SK-N-SH treated with all-trans-retinoic acid at 6 μM for 48 hours (cell line): ENCODE measurements at regions not wholly inside any gene's neighbourhood (a gene's known extent, or its start where the extent isn't known, plus 50 kb on each side); places are given as distances from the start of the nearest gene placed in this dataset.

Source experiments
- ATAC-seq: fragments of 200-7000 bp; cut with Tn5 transposase; 3 replicates; pipeline ENCODE4 v1.9.1; 2020; ENCODE audit warnings: mild to moderate bottlenecking, moderate library complexity
- ARNTL ChIP-seq: fragments of 450-650 bp; formaldehyde crosslinking; IDR thresholded peaks from 2 replicates; pipeline ENCODE4 v1.5.0; 2020; ENCODE audit warnings: low read depth, mild to moderate bottlenecking, moderate library complexity, borderline replicate concordance
- BACH2 ChIP-seq: fragments of 250-450 bp; sonication (Bioruptor Pico); IDR thresholded peaks from 2 replicates; pipeline ENCODE4 v1.9.0; 2021; ENCODE audit warnings: mild to moderate bottlenecking, borderline replicate concordance
- CSDC2 ChIP-seq: fragments of 250-450 bp; sonication (Bioruptor Pico); IDR thresholded peaks from 2 replicates; pipeline ENCODE4 v1.5.0; 2020; ENCODE audit warnings: mild to moderate bottlenecking, moderate library complexity
- ESRRG ChIP-seq: fragments of 250-450 bp; sonication (Bioruptor Pico); IDR thresholded peaks from 2 replicates; pipeline ENCODE4 v1.6.1; 2021; ENCODE audit warnings: mild to moderate bottlenecking
- GLIS3 ChIP-seq: fragments of 250-450 bp; sonication (Bioruptor Pico); IDR thresholded peaks from 2 replicates; pipeline ENCODE4 v1.5.0; 2020; ENCODE audit warnings: mild to moderate bottlenecking, moderate library complexity
- ISL1 ChIP-seq: fragments of 250-450 bp; sonication (Bioruptor Pico); IDR thresholded peaks from 2 replicates; pipeline ENCODE4 v2.1.2; 2022; ENCODE audit warnings: mild to moderate bottlenecking, moderate library complexity
- OSR1 ChIP-seq: fragments of 250-450 bp; sonication (Bioruptor Pico); IDR thresholded peaks from 2 replicates; pipeline ENCODE4 v1.8.0; 2022; ENCODE audit warnings: moderate library complexity, mild to moderate bottlenecking, inconsistent platforms
- PPARA ChIP-seq: fragments of 250-450 bp; sonication (Bioruptor Pico); IDR thresholded peaks from 2 replicates; pipeline ENCODE4 v1.5.0; 2020; ENCODE audit warnings: mild to moderate bottlenecking, borderline replicate concordance
- RARB ChIP-seq: fragments of 250-450 bp; sonication (Bioruptor Pico); IDR thresholded peaks from 2 replicates; pipeline ENCODE4 v1.8.0; 2021; ENCODE audit warnings: mild to moderate bottlenecking, moderate library complexity
- SNAI2 ChIP-seq: fragments of 250-450 bp; sonication (Bioruptor Pico); IDR thresholded peaks from 2 replicates; pipeline ENCODE4 v1.5.0; 2020; ENCODE audit warnings: mild to moderate bottlenecking, moderate library complexity
- TCF4 ChIP-seq: fragments of 250-450 bp; sonication (Bioruptor Pico); IDR thresholded peaks from 2 replicates; pipeline ENCODE4 v1.8.0; 2021; ENCODE audit warnings: mild to moderate bottlenecking, moderate library complexity, borderline replicate concordance
- TOX ChIP-seq: fragments of 250-450 bp; sonication (Bioruptor Pico); IDR thresholded peaks from 2 replicates; pipeline ENCODE4 v1.8.0; 2021; ENCODE audit warnings: mild to moderate bottlenecking, moderate library complexity, borderline replicate concordance
- ZC3H10 ChIP-seq: fragments of 250-450 bp; sonication (Bioruptor Pico); IDR thresholded peaks from 2 replicates; pipeline ENCODE4 v1.5.1; 2021; ENCODE audit warnings: mild to moderate bottlenecking, moderate library complexity
- ZFP3 ChIP-seq: fragments of 250-450 bp; sonication (Bioruptor Pico); IDR thresholded peaks from 2 replicates; pipeline ENCODE4 v1.5.0; 2020; ENCODE audit warnings: mild to moderate bottlenecking, moderate library complexity
- ZNF70 ChIP-seq: fragments of 450-650 bp; formaldehyde crosslinking; IDR thresholded peaks from 2 replicates; pipeline ENCODE4 v1.5.0; 2020; ENCODE audit warnings: mild to moderate bottlenecking, moderate library complexity
- ZNF8 ChIP-seq: fragments of 450-650 bp; formaldehyde crosslinking; IDR thresholded peaks from 2 replicates; pipeline ENCODE4 v1.5.0; 2020; ENCODE audit warnings: mild to moderate bottlenecking, moderate library complexity
- TF ChIP-seq, protein P1 (sequence below): fragments of 250-450 bp; sonication (Bioruptor Pico); IDR thresholded peaks from 2 replicates; pipeline ENCODE4 v1.8.0; 2021; ENCODE audit warnings: low read depth, mild to moderate bottlenecking, moderate library complexity, borderline replicate concordance
- TF ChIP-seq, protein P2 (sequence below): fragments of 250-450 bp; sonication (Bioruptor Pico); IDR thresholded peaks from 2 replicates; pipeline ENCODE4 v1.5.0; 2020; ENCODE audit warnings: mild to moderate bottlenecking, moderate library complexity
- TF ChIP-seq, protein P3 (sequence below): fragments of 250-450 bp; sonication (Bioruptor Pico); IDR thresholded peaks from 2 replicates; pipeline ENCODE4 v1.5.1; 2020; ENCODE audit warnings: low read depth, mild to moderate bottlenecking, moderate library complexity
- TF ChIP-seq, protein P4 (sequence below): fragments of 250-450 bp; sonication (Bioruptor Pico); IDR thresholded peaks from 2 replicates; pipeline ENCODE4 v1.5.1; 2021; ENCODE audit warnings: mild to moderate bottlenecking, moderate library complexity
- TF ChIP-seq, protein P5 (sequence below): fragments of 250-450 bp; sonication (Bioruptor Pico); IDR thresholded peaks from 2 replicates; pipeline ENCODE4 v1.8.0; 2020; ENCODE audit warnings: mild to moderate bottlenecking, moderate library complexity, borderline replicate concordance

DNA sequence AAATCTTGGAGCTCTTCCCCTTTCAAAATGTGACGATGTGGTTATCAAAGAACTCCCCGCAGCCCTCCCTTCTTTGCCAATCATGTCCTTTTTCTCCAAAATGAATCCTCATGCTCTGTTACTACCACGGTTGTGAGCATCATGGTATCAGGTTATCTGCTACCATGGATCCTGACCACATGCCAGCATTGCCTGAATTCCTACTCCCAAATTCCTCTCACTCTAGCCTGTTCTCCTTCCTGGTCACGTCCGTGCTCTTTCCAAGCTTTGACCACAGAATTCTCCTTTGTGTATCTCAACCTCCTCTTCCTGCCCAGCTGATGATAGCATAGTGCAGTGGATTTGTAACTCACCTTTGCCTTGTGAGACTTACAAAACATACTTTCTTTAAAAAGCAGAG lies 59.5 kb upstream of the FBXL7 start:
- no peak for TF ChIP-seq TOX
- TF ChIP-seq, protein P1, sequence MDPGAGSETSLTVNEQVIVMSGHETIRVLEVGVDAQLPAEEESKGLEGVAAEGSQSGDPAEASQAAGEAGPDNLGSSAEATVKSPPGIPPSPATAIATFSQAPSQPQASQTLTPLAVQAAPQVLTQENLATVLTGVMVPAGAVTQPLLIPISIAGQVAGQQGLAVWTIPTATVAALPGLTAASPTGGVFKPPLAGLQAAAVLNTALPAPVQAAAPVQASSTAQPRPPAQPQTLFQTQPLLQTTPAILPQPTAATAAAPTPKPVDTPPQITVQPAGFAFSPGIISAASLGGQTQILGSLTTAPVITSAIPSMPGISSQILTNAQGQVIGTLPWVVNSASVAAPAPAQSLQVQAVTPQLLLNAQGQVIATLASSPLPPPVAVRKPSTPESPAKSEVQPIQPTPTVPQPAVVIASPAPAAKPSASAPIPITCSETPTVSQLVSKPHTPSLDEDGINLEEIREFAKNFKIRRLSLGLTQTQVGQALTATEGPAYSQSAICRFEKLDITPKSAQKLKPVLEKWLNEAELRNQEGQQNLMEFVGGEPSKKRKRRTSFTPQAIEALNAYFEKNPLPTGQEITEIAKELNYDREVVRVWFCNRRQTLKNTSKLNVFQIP (CRISPR knock-in tag), result no peak
- no peak for TF ChIP-seq ISL1 (CRISPR knock-in tag)
- TF ChIP-seq RARB, result no peak
- TF ChIP-seq GLIS3, result no peak
- no peak for TF ChIP-seq OSR1
- TF ChIP-seq ZNF8, result no peak
- TF ChIP-seq, protein P2, sequence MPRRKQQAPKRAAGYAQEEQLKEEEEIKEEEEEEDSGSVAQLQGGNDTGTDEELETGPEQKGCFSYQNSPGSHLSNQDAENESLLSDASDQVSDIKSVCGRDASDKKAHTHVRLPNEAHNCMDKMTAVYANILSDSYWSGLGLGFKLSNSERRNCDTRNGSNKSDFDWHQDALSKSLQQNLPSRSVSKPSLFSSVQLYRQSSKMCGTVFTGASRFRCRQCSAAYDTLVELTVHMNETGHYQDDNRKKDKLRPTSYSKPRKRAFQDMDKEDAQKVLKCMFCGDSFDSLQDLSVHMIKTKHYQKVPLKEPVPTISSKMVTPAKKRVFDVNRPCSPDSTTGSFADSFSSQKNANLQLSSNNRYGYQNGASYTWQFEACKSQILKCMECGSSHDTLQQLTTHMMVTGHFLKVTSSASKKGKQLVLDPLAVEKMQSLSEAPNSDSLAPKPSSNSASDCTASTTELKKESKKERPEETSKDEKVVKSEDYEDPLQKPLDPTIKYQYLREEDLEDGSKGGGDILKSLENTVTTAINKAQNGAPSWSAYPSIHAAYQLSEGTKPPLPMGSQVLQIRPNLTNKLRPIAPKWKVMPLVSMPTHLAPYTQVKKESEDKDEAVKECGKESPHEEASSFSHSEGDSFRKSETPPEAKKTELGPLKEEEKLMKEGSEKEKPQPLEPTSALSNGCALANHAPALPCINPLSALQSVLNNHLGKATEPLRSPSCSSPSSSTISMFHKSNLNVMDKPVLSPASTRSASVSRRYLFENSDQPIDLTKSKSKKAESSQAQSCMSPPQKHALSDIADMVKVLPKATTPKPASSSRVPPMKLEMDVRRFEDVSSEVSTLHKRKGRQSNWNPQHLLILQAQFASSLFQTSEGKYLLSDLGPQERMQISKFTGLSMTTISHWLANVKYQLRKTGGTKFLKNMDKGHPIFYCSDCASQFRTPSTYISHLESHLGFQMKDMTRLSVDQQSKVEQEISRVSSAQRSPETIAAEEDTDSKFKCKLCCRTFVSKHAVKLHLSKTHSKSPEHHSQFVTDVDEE (CRISPR knock-in tag), result no peak
- TF ChIP-seq CSDC2 (CRISPR knock-in tag), result no peak
- TF ChIP-seq ZFP3 (CRISPR knock-in tag), result no peak
- TF ChIP-seq, protein P3, sequence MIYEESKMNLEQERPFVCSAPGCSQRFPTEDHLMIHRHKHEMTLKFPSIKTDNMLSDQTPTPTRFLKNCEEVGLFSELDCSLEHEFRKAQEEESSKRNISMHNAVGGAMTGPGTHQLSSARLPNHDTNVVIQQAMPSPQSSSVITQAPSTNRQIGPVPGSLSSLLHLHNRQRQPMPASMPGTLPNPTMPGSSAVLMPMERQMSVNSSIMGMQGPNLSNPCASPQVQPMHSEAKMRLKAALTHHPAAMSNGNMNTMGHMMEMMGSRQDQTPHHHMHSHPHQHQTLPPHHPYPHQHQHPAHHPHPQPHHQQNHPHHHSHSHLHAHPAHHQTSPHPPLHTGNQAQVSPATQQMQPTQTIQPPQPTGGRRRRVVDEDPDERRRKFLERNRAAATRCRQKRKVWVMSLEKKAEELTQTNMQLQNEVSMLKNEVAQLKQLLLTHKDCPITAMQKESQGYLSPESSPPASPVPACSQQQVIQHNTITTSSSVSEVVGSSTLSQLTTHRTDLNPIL (CRISPR knock-in tag), result no peak
- no peak for TF ChIP-seq ESRRG (CRISPR knock-in tag)
- TF ChIP-seq TCF4 (CRISPR knock-in tag), result no peak
- no peak for TF ChIP-seq ZC3H10 (CRISPR knock-in tag)
- TF ChIP-seq, protein P4, sequence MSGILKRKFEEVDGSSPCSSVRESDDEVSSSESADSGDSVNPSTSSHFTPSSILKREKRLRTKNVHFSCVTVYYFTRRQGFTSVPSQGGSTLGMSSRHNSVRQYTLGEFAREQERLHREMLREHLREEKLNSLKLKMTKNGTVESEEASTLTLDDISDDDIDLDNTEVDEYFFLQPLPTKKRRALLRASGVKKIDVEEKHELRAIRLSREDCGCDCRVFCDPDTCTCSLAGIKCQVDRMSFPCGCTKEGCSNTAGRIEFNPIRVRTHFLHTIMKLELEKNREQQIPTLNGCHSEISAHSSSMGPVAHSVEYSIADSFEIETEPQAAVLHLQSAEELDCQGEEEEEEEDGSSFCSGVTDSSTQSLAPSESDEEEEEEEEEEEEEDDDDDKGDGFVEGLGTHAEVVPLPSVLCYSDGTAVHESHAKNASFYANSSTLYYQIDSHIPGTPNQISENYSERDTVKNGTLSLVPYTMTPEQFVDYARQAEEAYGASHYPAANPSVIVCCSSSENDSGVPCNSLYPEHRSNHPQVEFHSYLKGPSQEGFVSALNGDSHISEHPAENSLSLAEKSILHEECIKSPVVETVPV (CRISPR knock-in tag), result no peak
- TF ChIP-seq SNAI2 (CRISPR knock-in tag), result no peak
- no peak for TF ChIP-seq ARNTL (CRISPR knock-in tag)
- TF ChIP-seq, protein P5, sequence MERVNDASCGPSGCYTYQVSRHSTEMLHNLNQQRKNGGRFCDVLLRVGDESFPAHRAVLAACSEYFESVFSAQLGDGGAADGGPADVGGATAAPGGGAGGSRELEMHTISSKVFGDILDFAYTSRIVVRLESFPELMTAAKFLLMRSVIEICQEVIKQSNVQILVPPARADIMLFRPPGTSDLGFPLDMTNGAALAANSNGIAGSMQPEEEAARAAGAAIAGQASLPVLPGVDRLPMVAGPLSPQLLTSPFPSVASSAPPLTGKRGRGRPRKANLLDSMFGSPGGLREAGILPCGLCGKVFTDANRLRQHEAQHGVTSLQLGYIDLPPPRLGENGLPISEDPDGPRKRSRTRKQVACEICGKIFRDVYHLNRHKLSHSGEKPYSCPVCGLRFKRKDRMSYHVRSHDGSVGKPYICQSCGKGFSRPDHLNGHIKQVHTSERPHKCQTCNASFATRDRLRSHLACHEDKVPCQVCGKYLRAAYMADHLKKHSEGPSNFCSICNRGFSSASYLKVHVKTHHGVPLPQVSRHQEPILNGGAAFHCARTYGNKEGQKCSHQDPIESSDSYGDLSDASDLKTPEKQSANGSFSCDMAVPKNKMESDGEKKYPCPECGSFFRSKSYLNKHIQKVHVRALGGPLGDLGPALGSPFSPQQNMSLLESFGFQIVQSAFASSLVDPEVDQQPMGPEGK (CRISPR knock-in tag), result no peak
- no peak for TF ChIP-seq ZNF70 (CRISPR knock-in tag)
- TF ChIP-seq, all 23 proteins: peak for 0
- no peak for ATAC-seq

DNA sequence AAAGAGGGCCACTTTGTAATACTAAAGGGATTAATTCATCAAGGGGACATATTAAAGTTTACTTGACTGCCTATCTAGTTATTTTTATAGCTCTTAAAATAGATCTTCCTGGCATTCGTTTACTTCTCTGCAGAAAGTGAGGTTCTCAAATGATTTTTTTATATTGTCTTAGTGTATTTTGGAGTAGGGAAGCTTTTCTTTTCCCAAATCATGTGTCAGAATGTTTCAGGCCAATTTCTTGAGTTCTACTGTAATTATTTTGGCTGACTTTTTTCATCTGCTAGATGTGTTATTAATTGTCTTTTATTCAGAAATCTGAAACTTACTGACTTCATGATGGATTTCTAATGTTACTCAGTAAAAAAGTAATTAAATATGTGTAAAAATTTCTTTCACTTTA lies 60.2 kb upstream of the FBXL7 start:
- no peak for TF ChIP-seq ZNF8
- TF ChIP-seq, protein P4 (CRISPR knock-in tag), result no peak
- no peak for ATAC-seq

DNA sequence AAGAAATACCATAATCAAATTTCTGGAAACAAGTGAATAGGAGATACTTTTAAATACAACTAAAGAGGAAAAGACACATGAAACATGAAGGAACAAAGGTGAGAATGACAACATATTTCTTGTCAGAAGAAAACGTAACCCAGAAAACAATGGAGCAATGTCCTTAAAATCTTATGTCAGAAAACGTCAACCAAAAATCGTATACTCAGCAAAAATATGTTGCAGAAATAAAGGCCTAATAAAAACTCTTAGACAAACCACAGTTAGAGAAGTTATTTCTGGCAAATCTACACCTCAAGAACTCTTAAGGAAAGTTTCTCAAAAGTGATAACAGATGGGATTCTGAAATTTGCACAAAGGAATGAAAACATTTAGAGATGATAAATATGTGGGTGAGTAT lies 66.3 kb upstream of the FBXL7 start:
- no peak for ATAC-seq
- TF ChIP-seq ZFP3 (CRISPR knock-in tag) (no peak), BACH2 (CRISPR knock-in tag) (no peak), ZNF8 (no peak), PPARA (CRISPR knock-in tag) (no peak), ARNTL (CRISPR knock-in tag) (no peak), GLIS3 (no peak)
- TF ChIP-seq, protein P3 (CRISPR knock-in tag), result no peak
